GM12878 (cell line): ENCODE measurements at regions not wholly inside any gene's neighbourhood (a gene's known extent, or its start where the extent isn't known, plus 50 kb on each side); places are given as distances from the start of the nearest gene placed in this dataset.

Experiments
- ATAC-seq: fragments of 200-7000 bp; cut with Tn5 transposase; 3 replicates; pipeline ENCODE4 v1.9.1; 2020; ENCODE audit warnings: mild to moderate bottlenecking, moderate library complexity
- BruUV-seq: library from RNA; stranded (reverse); fragments of 400-500 nt; replicated peaks from 2 replicates; lab custom pipeline; 2021; lab: Mats Ljungman, UMichigan
- CTCF ChIA-PET: fragments of 300-600 bp; sonication (Branson Sonifier 250); formaldehyde crosslinking; extraction: SDS; loops from one replicate; lab custom pipeline; 2021; ENCODE audit warnings: inconsistent platforms; lab: Yijun Ruan, JAX
- POLR2A ChIA-PET: fragments of 350-600 bp; formaldehyde crosslinking; extraction: SDS; loops from one replicate; lab custom pipeline; 2021; ENCODE audit warnings: inconsistent platforms; lab: Charles Lee
- RAD21 ChIA-PET: fragments of 300-600 bp; sonication (Branson Sonifier 250); formaldehyde crosslinking; loops from one replicate; lab custom pipeline; 2023; ENCODE audit warnings: antibody characterized with exemption; ENCODE audit not compliant: unreplicated experiment; lab: Charles Lee
- SMC1A ChIA-PET: fragments of 300-600 bp; sonication (Branson Sonifier 250); formaldehyde crosslinking; loops from one replicate; lab custom pipeline; 2023; ENCODE audit not compliant: unreplicated experiment, uncharacterized antibody; lab: Charles Lee
- DNase-seq: peaks from one replicate; pipeline ENCODE4 v3.0.0-alpha.2; 2011; ENCODE audit warnings: low read depth, low spot score
- FAIRE-seq: peaks from 3 replicates; lab custom pipeline; 2011; peaks lifted over from hg19 to GRCh38; lab: Jason Lieb, UNC
- H2AFZ ChIP-seq: 2 replicates; pipeline ENCODE4 v1.6.0; 2011; ENCODE audit warnings: low read depth, low read length, control low read depth; ENCODE audit not compliant: control insufficient read depth
- H3K27ac ChIP-seq: 2 replicates; pipeline ENCODE4 v1.5.1; 2011; ENCODE audit warnings: control low read depth; ENCODE audit not compliant: control insufficient read depth, insufficient read depth
- H3K27me3 ChIP-seq, 2 experiments: replicated peaks in 1 of 2; 2 replicates each; pipeline versions ENCODE4 v1.6.0 to v1.6.1; 2011; ENCODE audit warnings: low read length in 1 of 2; ENCODE audit not compliant: control insufficient read depth in 2 of 2, insufficient read depth in 2 of 2
- H3K36me3 ChIP-seq, 2 experiments: 2 replicates each; pipeline ENCODE4 v1.5.1; 2011; ENCODE audit warnings: low read length in 1 of 2; ENCODE audit not compliant: control insufficient read depth in 2 of 2, insufficient read depth in 2 of 2
- H3K4me1 ChIP-seq: 2 replicates; pipeline ENCODE4 v1.6.1; 2011; ENCODE audit warnings: mild to moderate bottlenecking, low read length, moderate library complexity, mixed read lengths; ENCODE audit not compliant: control insufficient read depth, insufficient read depth
- H3K4me2 ChIP-seq: 2 replicates; pipeline ENCODE4 v1.6.0; 2011; ENCODE audit warnings: control low read depth; ENCODE audit not compliant: control insufficient read depth, insufficient read depth
- H3K4me3 ChIP-seq: fragments of 200-600 bp; sonication (generic); 2 replicates; pipeline ENCODE4 v1.5.1; 2016
- H3K79me2 ChIP-seq: 2 replicates; pipeline ENCODE4 v1.6.0; 2011; ENCODE audit warnings: low read length; ENCODE audit not compliant: control insufficient read depth, insufficient read depth
- H3K9ac ChIP-seq: 2 replicates; pipeline ENCODE4 v1.8.0; 2011; ENCODE audit warnings: low read length, control low read depth, mixed read lengths; ENCODE audit not compliant: control insufficient read depth, insufficient read depth
- H3K9me3 ChIP-seq: replicated peaks from 3 replicates; pipeline ENCODE4 v1.5.1; 2011; ENCODE audit warnings: mild to moderate bottlenecking, low read length; ENCODE audit not compliant: control insufficient read depth, insufficient read depth
- H4K20me1 ChIP-seq: 2 replicates; pipeline ENCODE4 v1.6.0; 2011; ENCODE audit not compliant: control insufficient read depth, insufficient read depth
- NRF1 ChIP-seq: conservative IDR thresholded peaks from 2 replicates; pipeline ENCODE4 v1.6.1; 2011; ENCODE audit warnings: mild to moderate bottlenecking, low read depth, low read length, improper control_type of control experiment
- PAX5 ChIP-seq: IDR thresholded peaks from 2 replicates; pipeline ENCODE4 v1.6.1; 2011; ENCODE audit warnings: low read depth, low read length, borderline replicate concordance
- SMAD1 ChIP-seq: fragments of 450-650 bp; IDR thresholded peaks from 2 replicates; pipeline ENCODE4 v1.6.1; 2018; ENCODE audit warnings: mild to moderate bottlenecking, low read depth; ENCODE audit not compliant: partially characterized antibody
- SMARCA5 ChIP-seq: fragments of 450-650 bp; IDR thresholded peaks from 2 replicates; pipeline ENCODE4 v1.6.1; 2017; ENCODE audit warnings: mild to moderate bottlenecking
- SMC3 ChIP-seq: IDR thresholded peaks from 2 replicates; pipeline ENCODE4 v1.6.1; 2011; ENCODE audit warnings: low read length, improper control_type of control experiment, borderline replicate concordance
- STAT3 ChIP-seq: IDR thresholded peaks from 2 replicates; pipeline ENCODE4 v1.6.1; 2011; ENCODE audit warnings: low read depth, low read length, improper control_type of control experiment
- TCF12 ChIP-seq: IDR thresholded peaks from 2 replicates; pipeline ENCODE4 v1.6.1; 2011; ENCODE audit warnings: low read depth, mild to moderate bottlenecking, low read length
- ZNF687 ChIP-seq: fragments of 450-650 bp; IDR thresholded peaks from 2 replicates; pipeline ENCODE4 v1.6.1; 2017; ENCODE audit warnings: mild to moderate bottlenecking, moderate library complexity
- ZSCAN29 ChIP-seq: fragments of 450-650 bp; IDR thresholded peaks from 2 replicates; pipeline ENCODE4 v1.6.1; 2017; ENCODE audit warnings: mild to moderate bottlenecking, moderate library complexity
- WGBS: methylation state at CpG from one replicate; pipeline ENCODE4 v1.1.6; 2016; ENCODE audit warnings: low lambda C conversion rate; ENCODE audit not compliant: insufficient replicate concordance, insufficient coverage; ENCODE audit errors: missing lambda C conversion rate; 5-methylcytosine and 5-hydroxymethylcytosine counted together
- in situ Hi-C: fragments of 300-500 bp; cut with MboI; formaldehyde crosslinking; loops from 9 replicates; pipeline ENCODE4 v1.14.3; 2018; ENCODE audit warnings: mixed read lengths
- intact Hi-C: fragments of 100-400 bp; cut with micrococcal nuclease; formaldehyde crosslinking; loops from one replicate; pipeline ENCODE4 v1.14.2; 2022; ENCODE audit not compliant: unreplicated experiment

DNA sequence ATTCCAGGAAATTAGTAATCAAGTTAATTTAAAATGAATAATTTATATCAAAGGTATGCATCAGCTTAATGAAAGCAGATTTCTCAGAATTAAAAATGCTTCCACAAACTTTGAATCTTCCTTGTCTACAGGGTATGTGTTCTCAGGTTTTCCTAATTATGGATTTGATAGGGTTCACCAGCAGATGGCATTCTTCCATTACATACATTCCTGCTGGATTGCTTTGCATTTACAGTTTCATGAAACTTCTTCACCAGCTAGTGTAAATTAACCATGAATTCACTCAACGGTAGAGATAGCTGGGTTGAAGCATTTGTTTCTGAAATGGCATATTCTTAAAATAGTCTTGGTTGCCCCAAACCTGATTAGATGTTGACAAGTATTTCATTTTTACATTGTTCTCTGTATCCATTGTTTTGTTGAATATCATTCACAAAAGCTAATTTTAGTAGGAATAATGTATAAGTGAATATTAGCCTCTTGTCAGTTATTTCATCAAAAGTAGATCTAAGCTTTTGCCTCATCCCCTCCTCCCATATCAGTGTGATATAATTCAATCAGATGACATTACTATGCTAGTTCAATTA is 68.7 kb upstream of the WDR41 start (continued):
- TF ChIP-seq STAT3: no peak
- peak; percentile 76; the same call in 1 of the 2 replicates for TF ChIP-seq SMC3
- TF ChIP-seq TCF12: no peak

GRCh38 chr5:77558266-77558665 is 66.2 kb upstream of the WDR41 start:
- no peaks in the 10 kb centered on the region for H3K27me3 ChIP-seq
- no TSS peak for BruUV-seq
- no peak overlapping the region for H3K27ac ChIP-seq
- no peaks in the 10 kb centered on the region for H3K4me1 ChIP-seq
- 77% methylated on average over 5 of the region's 5 CpGs for WGBS
- no peak overlapping the region for H2AFZ ChIP-seq
- ChIA-PET SMC1A (interaction anchor here (0.5 to 1.5 kb wide), 9 partner anchors 14 to 498 kb away, joined by 3 to 4 read pairs (median 3); no protein-coding TSS in a partner anchor), CTCF (interaction anchor here (0.7 to 1.7 kb wide), 11 partner anchors 11 to 472 kb away, joined by 3 to 4 read pairs (median 3); partner anchors contain the start of gene OTP), RAD21 (interaction anchor here (1.0 to 1.2 kb wide), 4 partner anchors 32 to 710 kb away, joined by 3 to 6 read pairs (median 4); no protein-coding TSS in a partner anchor), POLR2A (no interaction called here)
- DNase-seq: no peak
- no peaks in the 10 kb centered on the region for H4K20me1 ChIP-seq
- FAIRE-seq: no peak
- H3K36me3 ChIP-seq: no peaks in the 10 kb centered on the region
- TF ChIP-seq NRF1: no peak
- no peak for TF ChIP-seq PAX5
- TF ChIP-seq ZNF687: no peak
- no peak for TF ChIP-seq SMAD1
- no peak for TF ChIP-seq SMARCA5
- TF ChIP-seq ZSCAN29: no peak
- H3K9me3 ChIP-seq: no peaks in the 10 kb centered on the region
- in situ Hi-C loops: no loop called here
- no peak overlapping the region for H3K4me2 ChIP-seq
- no peaks in the 10 kb centered on the region for H3K79me2 ChIP-seq
- H3K9ac ChIP-seq: no peak overlapping the region
- no peak overlapping the region for H3K4me3 ChIP-seq
- intact Hi-C loops: loop anchor here (2.0 kb wide), 1 partner anchor 451 kb away; no protein-coding TSS in a partner anchor
- ATAC-seq: no peak
